GM12892 (cell line): ENCODE measurements at regions not wholly inside any gene's neighbourhood (a gene's known extent, or its start where the extent isn't known, plus 50 kb on each side); places are given as distances from the start of the nearest gene placed in this dataset.

Experiments used
- POLR2A ChIP-seq: IDR thresholded peaks from 2 replicates; pipeline ENCODE4 v1.6.1; 2011; ENCODE audit warnings: low read depth, low read length, control low read depth
- TAF1 ChIP-seq: IDR thresholded peaks from 2 replicates; pipeline ENCODE4 v1.6.1; 2011; ENCODE audit warnings: low read depth, mild to moderate bottlenecking, control low read depth, low read length, borderline replicate concordance

GRCh38 chr10:80890146-80890545 lies 352.4 kb downstream of the SH2D4B start:
- no peak for TF ChIP-seq TAF1
- no peak for TF ChIP-seq POLR2A
